Endothelial cell of umbilical vein (primary cell): ENCODE measurements at regions not wholly inside any gene's neighbourhood (a gene's known extent, or its start where the extent isn't known, plus 50 kb on each side); places are given as distances from the start of the nearest gene placed in this dataset.

Source experiments
- CTCF ChIP-seq, 2 donors: IDR thresholded peaks; 1 replicate in 1 of 2; 2 replicates in 1 of 2; pipeline ENCODE4 v1.5.1; 2011; ENCODE audit warnings: low read length in 2 of 2, mild to moderate bottlenecking in 2 of 2, moderate library complexity in 2 of 2, control low read depth in 1 of 2, inconsistent platforms in 1 of 2, low read depth in 1 of 2; ENCODE audit not compliant: insufficient read depth in 1 of 2; ENCODE audit errors: extremely low read depth in 1 of 2
- GATA2 ChIP-seq: IDR thresholded peaks from 2 replicates; pipeline ENCODE4 v1.7.0; 2011; ENCODE audit warnings: low read depth, mild to moderate bottlenecking, moderate library complexity, mixed read lengths, low read length; ENCODE audit not compliant: insufficient read length, insufficient read depth
- POLR2A ChIP-seq: IDR thresholded peaks from 2 replicates; pipeline ENCODE4 v1.6.1; 2012; ENCODE audit warnings: low read depth, mild to moderate bottlenecking, control low read depth, low read length

- no peak for TF ChIP-seq CTCF (IDR thresholded peaks at IDR 0.05; ENCODE audit: extremely low read depth in 1 of 2, insufficient read depth in 1 of 2, low read depth in 1 of 2, low read length in 2 of 2)
- no peak for TF ChIP-seq GATA2
- TF ChIP-seq POLR2A = no peak
Measured at GRCh38 chr6:11931296-11932035, 80.6 kb upstream of the HIVEP1 start.
